Epithelial cell of esophagus (primary cell): ENCODE measurements at regions not wholly inside any gene's neighbourhood (a gene's known extent, or its start where the extent isn't known, plus 50 kb on each side); places are given as distances from the start of the nearest gene placed in this dataset.
"Not testable (repeated sequence)": the region's sequence is repeated elsewhere in the genome, so short reads cannot be mapped to it uniquely, and the experiment has no call there.

ENCODE experiments used
- DNase-seq: peaks from one replicate; pipeline ENCODE4 v3.0.0; 2010; ENCODE audit warnings: low read depth
- H3K4me3 ChIP-seq: 2 replicates; pipeline ENCODE4 v1.5.1; 2011; ENCODE audit warnings: mild to moderate bottlenecking, low read length, control low read depth
- CTCF ChIP-seq: IDR thresholded peaks from 2 replicates; pipeline ENCODE4 v1.5.1; 2011; ENCODE audit warnings: low read depth, mild to moderate bottlenecking, low read length, control low read depth, inconsistent platforms; ENCODE audit not compliant: insufficient read depth; ENCODE audit errors: missing control alignments

DNA sequence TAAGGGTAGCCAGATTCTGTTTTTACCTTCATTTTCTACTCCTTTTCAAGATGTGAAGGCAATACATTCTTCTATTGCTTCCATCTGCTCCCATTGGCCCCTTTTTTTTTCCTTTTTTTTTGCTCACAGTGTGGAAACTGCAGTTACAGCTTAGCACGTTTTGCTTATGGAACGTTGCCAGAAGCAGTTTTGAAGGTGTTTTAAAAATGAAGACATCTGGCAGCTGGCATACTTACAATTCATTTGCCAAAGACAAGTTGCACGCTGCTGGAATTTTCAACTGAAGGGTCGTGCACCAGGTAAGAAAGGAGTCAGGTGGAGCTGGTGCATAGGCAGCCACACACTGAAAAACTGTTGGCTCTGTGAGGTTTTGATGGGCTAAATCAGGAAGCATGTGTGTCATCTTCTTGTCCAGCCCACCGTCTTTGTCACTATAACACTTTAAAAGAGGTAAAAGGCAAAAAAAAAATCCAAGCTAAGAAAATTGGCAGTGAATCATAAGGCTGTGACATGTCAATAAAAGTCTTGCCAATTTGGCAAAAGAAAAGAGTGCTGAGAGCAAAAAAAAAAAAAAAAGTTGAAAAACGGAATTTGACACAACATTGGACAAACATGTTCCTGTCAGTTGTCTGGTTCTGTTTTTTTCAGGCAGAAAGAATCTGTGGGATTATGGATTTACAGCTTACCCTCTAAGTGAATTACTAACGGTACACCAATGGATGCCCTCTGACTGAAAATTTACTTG is 225.4 kb upstream of the SOX2 start:
- DNase-seq: no peak
- TF ChIP-seq CTCF: no peak

DNA sequence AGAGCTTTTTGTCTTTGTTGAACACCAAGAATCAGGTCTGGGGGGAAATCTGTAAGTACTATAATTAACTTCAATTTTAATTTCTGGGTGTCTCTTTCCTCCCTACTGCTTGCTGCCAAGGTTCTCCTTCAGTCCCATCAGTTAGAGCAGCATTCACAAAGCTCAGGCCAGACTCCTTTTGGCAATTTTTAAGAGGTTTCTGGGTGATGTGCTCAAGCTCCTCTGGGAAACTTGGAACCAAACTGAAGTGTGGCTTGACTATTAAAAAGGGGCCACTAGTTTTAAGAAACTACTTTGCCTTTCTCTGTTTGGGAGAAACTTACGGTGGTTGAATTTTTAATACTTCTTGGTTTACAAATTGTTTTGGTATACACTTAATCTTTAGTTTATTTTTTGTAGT is 227.7 kb upstream of the SOX2 start:
- DNase-seq: no peak
- no peak for TF ChIP-seq CTCF
- H3K4me3 ChIP-seq: no peak overlapping the region

More for the DNA sequence above, 225.4 kb upstream of the SOX2 start:
- H3K4me3 ChIP-seq: no peak overlapping the region

DNA sequence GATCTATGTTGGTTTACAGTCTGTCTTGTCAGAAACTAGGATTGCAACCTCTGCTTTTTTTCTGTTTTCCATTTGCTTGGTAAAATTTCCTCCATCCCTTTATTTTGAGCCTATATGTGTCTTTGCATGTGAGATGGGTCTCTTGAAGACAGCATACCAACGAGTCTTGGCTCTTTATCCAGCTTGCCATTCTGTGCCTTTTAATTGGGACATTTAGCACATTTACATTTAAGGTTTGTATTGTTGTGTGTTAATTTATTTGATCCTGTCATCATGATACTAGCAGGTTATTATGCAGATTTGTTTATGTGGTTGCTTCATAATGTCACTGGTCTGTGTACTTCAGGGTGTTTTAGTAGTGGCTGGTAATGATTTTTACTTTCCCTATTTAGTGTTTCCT is 236.6 kb upstream of the SOX2 start:
- H3K4me3 ChIP-seq, DNase-seq: not testable (repeated sequence)

- no peak for DNase-seq
- no peak for TF ChIP-seq CTCF
- H3K4me3 ChIP-seq: no peak overlapping the region
Measured at GRCh38 chr3:181470349-181470748, 241.4 kb upstream of the SOX2 start.

DNA sequence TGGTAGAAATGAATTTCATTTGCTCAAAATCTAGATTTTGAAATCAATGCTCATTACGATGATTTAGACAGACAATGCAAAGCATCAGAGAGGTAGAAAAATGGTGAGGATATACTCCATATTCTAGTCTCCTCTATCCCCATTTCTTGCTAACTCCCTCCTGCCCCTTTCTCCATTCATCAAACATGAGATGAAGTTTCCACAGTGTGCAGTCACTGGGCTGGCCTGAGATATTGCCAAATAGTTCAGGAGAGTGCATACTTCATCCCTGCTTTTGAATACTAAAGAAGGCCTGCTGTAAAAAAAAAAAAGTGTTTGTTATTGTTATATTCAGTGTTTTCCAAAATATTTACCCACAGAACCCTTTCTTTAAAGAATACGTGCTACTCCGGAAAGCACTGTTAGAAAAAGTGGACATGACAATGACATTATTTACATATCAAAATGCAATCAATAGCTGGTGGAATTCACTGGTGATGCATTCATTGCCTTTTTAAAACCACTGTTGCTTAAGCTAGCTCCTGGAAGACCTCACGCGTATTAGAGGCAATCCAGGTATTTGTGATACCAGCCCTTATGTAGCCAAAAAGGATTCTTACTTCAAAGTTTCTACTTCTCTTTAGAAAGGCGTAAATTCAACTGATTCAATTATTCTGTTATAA is 247.6 kb upstream of the SOX2 start:
- DNase-seq: no peak
- no peak overlapping the region for H3K4me3 ChIP-seq
- no peak for TF ChIP-seq CTCF

GRCh38 chr3:181461381-181461780 is 250.3 kb upstream of the SOX2 start:
- H3K4me3 ChIP-seq: no peak overlapping the region
- no peak for TF ChIP-seq CTCF
- DNase-seq: no peak

- no peak for TF ChIP-seq CTCF
- DNase-seq: no peak
- no peak overlapping the region for H3K4me3 ChIP-seq
Measured at GRCh38 chr3:181459516-181459915, 252.2 kb upstream of the SOX2 start.
